Aorta (tissue), 5 donors: ENCODE measurements at regions not wholly inside any gene's neighbourhood (a gene's known extent, or its start where the extent isn't known, plus 50 kb on each side); places are given as distances from the start of the nearest gene placed in this dataset.

Experiments used
- ATAC-seq: fragments of 200-7000 bp; cut with Tn5 transposase; one replicate; pipeline ENCODE4 v1.9.1; 2022; ENCODE audit warnings: moderate library complexity; ENCODE audit not compliant: low FRiP score
- DNase-seq, 2 donors: peaks; one replicate each; pipeline ENCODE4 v3.0.0-alpha.2; 2020
- H3K27ac ChIP-seq, 2 donors: one replicate each; pipeline ENCODE4 v1.5.1; 2013; ENCODE audit warnings: low read length in 2 of 2, mild to moderate bottlenecking in 2 of 2, moderate library complexity in 2 of 2, control low read depth in 1 of 2, inconsistent platforms in 1 of 2, low read depth in 1 of 2
- H3K27me3 ChIP-seq, 2 donors: one replicate each; pipeline ENCODE4 v1.6.1; 2013; ENCODE audit warnings: control low read depth in 1 of 2, low read length in 1 of 2, mild to moderate bottlenecking in 1 of 2, moderate library complexity in 1 of 2; ENCODE audit not compliant: insufficient read depth in 2 of 2, control insufficient read depth in 1 of 2
- H3K36me3 ChIP-seq, 2 donors: one replicate each; pipeline ENCODE4 v1.6.1; 2013; ENCODE audit warnings: control low read depth in 1 of 2, low read length in 1 of 2, mild to moderate bottlenecking in 1 of 2; ENCODE audit not compliant: insufficient read depth in 2 of 2, control insufficient read depth in 1 of 2
- H3K4me1 ChIP-seq, 2 donors: one replicate each; pipeline ENCODE4 v1.6.1; 2013; ENCODE audit warnings: low read length in 2 of 2, control low read depth in 1 of 2, mild to moderate bottlenecking in 1 of 2, moderate library complexity in 1 of 2; ENCODE audit not compliant: insufficient read depth in 2 of 2, control insufficient read depth in 1 of 2
- H3K4me3 ChIP-seq, 2 donors: one replicate each; pipeline ENCODE4 v1.5.1; 2013; ENCODE audit warnings: low read length in 2 of 2, control low read depth in 1 of 2, mild to moderate bottlenecking in 1 of 2
- H3K9me3 ChIP-seq: one replicate; pipeline ENCODE4 v1.6.1; 2013; ENCODE audit warnings: mild to moderate bottlenecking, low read length; ENCODE audit not compliant: control insufficient read depth
- WGBS, 2 donors: extraction: QIAGEN DNeasy Blood & Tissue Kit; methylation state at CpG; one replicate each; pipeline ENCODE4 v1.1.7; 2013; 5-methylcytosine and 5-hydroxymethylcytosine counted together
- intact Hi-C, 2 donors: fragments of 100-400 bp; cut with DNase I; formaldehyde crosslinking; loops; one replicate each; pipeline versions ENCODE4 v1.14.2 to v1.15.0; 2022
- donor health status: healthy with polysubstance abuse.
- donor health status: Bipolar disorder and iron deficiency.
- donor health status: DM: no; HTN: no; CAD: no.
- donor health status: DM: no; HTN: no; CAD: no.
- donor health status: DM: yes; HTN: yes; CAD: no.

- Histone ChIP-seq H3K4me1 (no peaks in the 10 kb centered on the region), H3K4me3 (no peak overlapping the region), H3K9me3 (no peaks in the 10 kb centered on the region), H3K27me3 (no peaks in the 10 kb centered on the region), H3K27ac (no peak overlapping the region), H3K36me3 (no peaks in the 10 kb centered on the region)
- DNase-seq (no peak), ATAC-seq (no peak)
- 46 to 53% methylated on average over 3 of the region's 3 CpGs for WGBS, 2 donors
- intact Hi-C loops = no loop called here
Measured at GRCh38 chr3:83953417-83954089, 1005.2 kb upstream of the CADM2 start.

DNA sequence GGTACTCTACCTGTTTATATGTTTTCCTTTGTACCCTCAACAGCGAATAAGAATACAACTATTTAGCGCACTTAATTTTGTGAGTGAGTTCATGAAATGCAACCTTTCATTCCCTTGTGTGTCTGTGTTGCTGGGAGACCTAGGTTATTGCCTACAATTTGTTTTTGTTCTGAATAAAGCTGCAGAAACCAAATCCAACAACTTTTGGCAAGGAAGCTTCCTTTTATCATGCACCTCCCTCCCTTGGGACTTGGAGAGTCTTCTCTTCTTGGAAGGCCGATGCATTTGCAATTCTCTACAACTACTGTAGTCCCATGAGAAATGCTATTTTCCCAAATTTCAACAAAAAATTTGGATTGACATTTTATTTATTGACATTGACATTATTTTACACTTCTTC lies 1002.4 kb upstream of the CADM2 start:
- H3K4me1 ChIP-seq = no peaks in the 10 kb centered on the region
- no peaks in the 10 kb centered on the region for H3K27me3 ChIP-seq
- intact Hi-C loops = no loop called here
- H3K36me3 ChIP-seq = no peaks in the 10 kb centered on the region
- WGBS, 2 donors = 67 to 68% methylated on average over 3 of the region's 3 CpGs
- no peaks in the 10 kb centered on the region for H3K9me3 ChIP-seq
- H3K27ac ChIP-seq = no peak overlapping the region
- ATAC-seq (no peak), DNase-seq (no peak)
- no peak overlapping the region for H3K4me3 ChIP-seq

- Histone ChIP-seq H3K27ac (no peak overlapping the region), H3K27me3 (no peaks in the 10 kb centered on the region), H3K4me3 (no peak overlapping the region), H3K36me3 (no peaks in the 10 kb centered on the region), H3K4me1 (no peaks in the 10 kb centered on the region), H3K9me3 (peaks cover 2% of the 10 kb centered on the region)
- intact Hi-C loops = no loop called here
- WGBS, 2 donors = 71 to 78% methylated on average over 7 of the region's 7 CpGs
- ATAC-seq (no peak), DNase-seq (no peak)
Measured at GRCh38 chr3:83968356-83968755, 990.4 kb upstream of the CADM2 start.

- ATAC-seq = no peak
- Histone ChIP-seq H3K4me3 (no peak overlapping the region), H3K9me3 (peaks cover 2% of the 10 kb centered on the region), H3K36me3 (no peaks in the 10 kb centered on the region), H3K27ac (no peak overlapping the region), H3K27me3 (no peaks in the 10 kb centered on the region), H3K4me1 (no peaks in the 10 kb centered on the region)
- no peak for DNase-seq
- intact Hi-C loops = no loop called here
- 79 to 85% methylated on average over 1 of the region's 1 CpG for WGBS, 2 donors
Measured at GRCh38 chr3:83971666-83972065, 987.1 kb upstream of the CADM2 start.

- DNase-seq = no peak
- H3K36me3 ChIP-seq = no peaks in the 10 kb centered on the region
- H3K27ac ChIP-seq = no peak overlapping the region
- H3K9me3 ChIP-seq = no peaks in the 10 kb centered on the region
- intact Hi-C loops = no loop called here
- WGBS, 2 donors = 43 to 48% methylated on average over 1 of the region's 1 CpG
- H3K4me1 ChIP-seq = no peaks in the 10 kb centered on the region
- H3K4me3 ChIP-seq = no peak overlapping the region
- no peaks in the 10 kb centered on the region for H3K27me3 ChIP-seq
- no peak for ATAC-seq
Measured at GRCh38 chr3:84008623-84009022, 950.2 kb upstream of the CADM2 start.

- H3K27me3 ChIP-seq = no peaks in the 10 kb centered on the region
- no peak overlapping the region for H3K27ac ChIP-seq
- 82 to 93% methylated on average over 4 of the region's 4 CpGs for WGBS, 2 donors
- H3K4me1 ChIP-seq = no peaks in the 10 kb centered on the region
- intact Hi-C loops = no loop called here
- H3K4me3 ChIP-seq = no peak overlapping the region
- ATAC-seq (no peak), DNase-seq (no peak)
- H3K36me3 ChIP-seq = no peaks in the 10 kb centered on the region
- no peaks in the 10 kb centered on the region for H3K9me3 ChIP-seq
Measured at GRCh38 chr3:84023842-84024241, 934.9 kb upstream of the CADM2 start.

GRCh38 chr3:84039099-84039498 lies 919.7 kb upstream of the CADM2 start:
- WGBS, 2 donors = 6 to 28% methylated on average over 3 of the region's 3 CpGs
- no peak overlapping the region for H3K4me3 ChIP-seq
- ATAC-seq = no peak
- H3K36me3 ChIP-seq = no peaks in the 10 kb centered on the region
- H3K4me1 ChIP-seq = no peaks in the 10 kb centered on the region
- H3K9me3 ChIP-seq = no peaks in the 10 kb centered on the region
- no peak for DNase-seq
- intact Hi-C loops = no loop called here
- no peaks in the 10 kb centered on the region for H3K27me3 ChIP-seq
- no peak overlapping the region for H3K27ac ChIP-seq

DNA sequence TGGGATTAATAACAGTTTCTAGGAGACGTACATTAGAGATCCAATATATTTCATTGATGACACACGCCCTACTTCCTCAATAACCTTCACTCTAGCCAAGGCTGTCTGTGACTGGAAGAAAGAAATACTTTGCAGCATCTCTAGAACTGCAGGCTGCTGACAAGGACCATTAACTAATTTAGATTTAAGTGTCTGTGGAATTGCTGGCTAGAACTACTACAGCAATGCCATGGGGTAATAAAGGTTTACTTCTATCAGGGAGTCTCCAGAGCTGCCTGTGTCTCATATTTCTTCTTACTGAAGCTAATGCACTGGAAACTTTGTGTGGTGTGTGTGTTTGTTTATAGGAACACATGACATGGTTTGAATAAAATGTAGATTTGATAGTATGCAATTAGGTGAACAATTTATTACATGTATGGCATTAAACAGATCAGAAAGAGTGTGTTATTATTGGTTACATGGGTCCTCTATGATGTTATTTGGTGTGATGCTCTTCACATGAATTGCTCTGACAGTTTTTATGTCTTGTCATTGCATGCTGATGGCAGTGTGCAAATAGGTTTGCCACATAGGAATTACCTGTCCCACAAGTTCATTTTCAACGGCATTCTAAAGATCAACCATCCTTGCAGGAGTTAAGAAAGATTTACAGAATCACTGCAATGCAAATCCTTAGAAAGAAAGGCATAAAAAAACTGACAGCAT lies 916.2 kb upstream of the CADM2 start:
- 46 to 55% methylated on average over 3 of the region's 3 CpGs for WGBS, 2 donors
- Histone ChIP-seq H3K27ac (no peak overlapping the region), H3K4me1 (no peaks in the 10 kb centered on the region), H3K36me3 (no peaks in the 10 kb centered on the region), H3K27me3 (no peaks in the 10 kb centered on the region), H3K4me3 (no peak overlapping the region), H3K9me3 (no peaks in the 10 kb centered on the region)
- DNase-seq (no peak), ATAC-seq (no peak)
- intact Hi-C loops = no loop called here

GRCh38 chr3:84066915-84067314 lies 891.9 kb upstream of the CADM2 start:
- H3K36me3 ChIP-seq = no peaks in the 10 kb centered on the region
- intact Hi-C loops = no loop called here
- H3K27me3 ChIP-seq = no peaks in the 10 kb centered on the region
- ATAC-seq = no peak
- 75 to 89% methylated on average over 1 of the region's 1 CpG for WGBS, 2 donors
- no peaks in the 10 kb centered on the region for H3K9me3 ChIP-seq
- DNase-seq = no peak
- no peak overlapping the region for H3K27ac ChIP-seq
- H3K4me3 ChIP-seq = no peak overlapping the region
- H3K4me1 ChIP-seq = no peaks in the 10 kb centered on the region
